SK-N-SH (cell line): ENCODE measurements at regions not wholly inside any gene's neighbourhood (a gene's known extent, or its start where the extent isn't known, plus 50 kb on each side); places are given as distances from the start of the nearest gene placed in this dataset.

Experiments used
- CTCF ChIA-PET: fragments of 300-600, 350-600 bp; formaldehyde crosslinking; extraction: SDS; loops from one replicate; lab custom pipeline; 2021; lab: Yijun Ruan, JAX
- POLR2A ChIA-PET: fragments of 350-600 bp; sonication (Branson Sonifier 250); formaldehyde crosslinking; extraction: SDS; loops from one replicate; lab custom pipeline; 2020; ENCODE audit warnings: antibody characterized with exemption, inconsistent platforms; lab: Yijun Ruan, JAX
- DNase-seq: peaks from one replicate; pipeline ENCODE4 v3.0.0; 2012
- H2AFZ ChIP-seq: fragments of 200-600 bp; sonication (generic); 2 replicates; pipeline ENCODE4 v1.8.1; 2016; ENCODE audit warnings: antibody characterized with exemption, mild to moderate bottlenecking, low read depth
- H3F3A ChIP-seq: fragments of 200-600 bp; sonication (generic); replicated peaks from 2 replicates; pipeline ENCODE3; 2016; ENCODE audit warnings: antibody characterized with exemption, mild to moderate bottlenecking; ENCODE audit not compliant: insufficient read depth
- H3K27ac ChIP-seq, 2 experiments: fragments of 200-500 bp in 1 of 2; fragments of 200-600 bp in 1 of 2; sonication (Bioruptor generic) in 1 of 2; sonication (generic), shearing (Covaris generic) in 1 of 2; 2 replicates each; pipeline versions ENCODE4 v1.5.1 to v1.6.1; 2014 to 2016; ENCODE audit warnings: low read depth in 2 of 2, inconsistent platforms in 1 of 2, low read length in 1 of 2, mild to moderate bottlenecking in 1 of 2, mixed read lengths in 1 of 2
- H3K27me3 ChIP-seq: fragments of 200-600 bp; sonication (generic), shearing (Covaris generic); 2 replicates; pipeline ENCODE4 v1.6.1; 2016; ENCODE audit warnings: mixed run types; ENCODE audit not compliant: insufficient read depth
- H3K36me3 ChIP-seq, 2 experiments: fragments of 200-500 bp in 1 of 2; fragments of 200-600 bp in 1 of 2; sonication (Bioruptor generic) in 1 of 2; sonication (generic) in 1 of 2; replicated peaks in 1 of 2; 2 replicates each; pipeline versions ENCODE3 to v1.5.1; 2014 to 2016; ENCODE audit warnings: low read length in 1 of 2, mild to moderate bottlenecking in 1 of 2; ENCODE audit not compliant: insufficient read depth in 2 of 2, control insufficient read depth in 1 of 2
- H3K4me1 ChIP-seq, 2 experiments: fragments of 200-500 bp in 1 of 2; fragments of 200-600 bp in 1 of 2; sonication (Bioruptor generic) in 1 of 2; sonication (generic), shearing (Covaris generic) in 1 of 2; 2 replicates each; pipeline versions ENCODE4 v1.5.1 to v1.6.1; 2014 to 2016; ENCODE audit warnings: low read depth in 1 of 2, low read length in 1 of 2, mixed run types in 1 of 2; ENCODE audit not compliant: insufficient read depth in 2 of 2, control insufficient read depth in 1 of 2
- H3K4me2 ChIP-seq: fragments of 200-600 bp; sonication (generic), shearing (Covaris generic); 2 replicates; pipeline ENCODE4 v1.6.1; 2017; ENCODE audit warnings: mixed run types
- H3K4me3 ChIP-seq, 2 experiments: fragments of 200-500 bp in 1 of 2; fragments of 200-600 bp in 1 of 2; sonication (Bioruptor generic) in 1 of 2; sonication (generic), shearing (Covaris generic) in 1 of 2; 2 replicates each; pipeline versions ENCODE4 v1.5.1 to v1.8.1; 2014 to 2016; ENCODE audit warnings: low read depth in 2 of 2, inconsistent platforms in 1 of 2, low read length in 1 of 2, mild to moderate bottlenecking in 1 of 2, mixed read lengths in 1 of 2, moderate library complexity in 1 of 2
- H3K79me2 ChIP-seq: fragments of 200-600 bp; sonication (generic); 2 replicates; pipeline ENCODE4 v1.8.1; 2017; ENCODE audit warnings: mild to moderate bottlenecking; ENCODE audit not compliant: insufficient read depth
- H3K9ac ChIP-seq: fragments of 200-600 bp; sonication (generic); 2 replicates; pipeline ENCODE4 v1.6.1; 2017; ENCODE audit warnings: mixed run types
- H3K9me2 ChIP-seq: fragments of 200-600 bp; sonication (generic); 2 replicates; pipeline ENCODE4 v1.6.1; 2017; ENCODE audit warnings: mixed run types
- H3K9me3 ChIP-seq: fragments of 200-600 bp; sonication (generic); 2 replicates; pipeline ENCODE4 v1.6.1; 2017; ENCODE audit warnings: mixed run types, mild to moderate bottlenecking, moderate library complexity
- H4K20me1 ChIP-seq: fragments of 200-600 bp; sonication (generic); 2 replicates; pipeline ENCODE4 v1.6.1; 2017; ENCODE audit warnings: mild to moderate bottlenecking, mixed run types; ENCODE audit not compliant: insufficient read depth
- ELF1 ChIP-seq: IDR thresholded peaks from 2 replicates; pipeline ENCODE4 v1.4.0; 2012
- EP300 ChIP-seq, 2 experiments: IDR thresholded peaks; 2 replicates each; pipeline versions ENCODE4 v1.4.0 to v1.6.1; 2012; ENCODE audit warnings: borderline replicate concordance in 1 of 2, low read depth in 1 of 2, low read length in 1 of 2
- EZH2phosphoT487 ChIP-seq: fragments of 200-600 bp; sonication (generic); IDR thresholded peaks from 2 replicates; pipeline ENCODE4 v1.6.1; 2017; ENCODE audit warnings: low read depth, mixed run types, mild to moderate bottlenecking, antibody characterized with exemption, moderate library complexity, borderline replicate concordance
- FOSL2 ChIP-seq: IDR thresholded peaks from 2 replicates; pipeline ENCODE4 v1.4.0; 2012; ENCODE audit warnings: low read depth, mild to moderate bottlenecking, moderate library complexity, borderline replicate concordance
- FOXJ3 ChIP-seq: sonication (generic); formaldehyde crosslinking; IDR thresholded peaks from 2 replicates; pipeline ENCODE4 v1.5.1; 2020; ENCODE audit warnings: mild to moderate bottlenecking, missing genetic modification reagents
- FOXM1 ChIP-seq: IDR thresholded peaks from 2 replicates; pipeline ENCODE4 v1.4.0; 2012; ENCODE audit warnings: low read depth, mild to moderate bottlenecking
- GABPA ChIP-seq: IDR thresholded peaks from 2 replicates; pipeline ENCODE4 v1.4.0; 2012; ENCODE audit warnings: low read depth, mild to moderate bottlenecking
- MAX ChIP-seq: IDR thresholded peaks from 2 replicates; pipeline ENCODE4 v1.4.0; 2012; ENCODE audit warnings: low read depth
- MEF2A ChIP-seq: IDR thresholded peaks from 2 replicates; pipeline ENCODE4 v1.4.0; 2012; ENCODE audit warnings: low read depth, borderline replicate concordance
- MXI1 ChIP-seq: IDR thresholded peaks from 2 replicates; pipeline ENCODE4 v1.6.1; 2012; ENCODE audit warnings: mild to moderate bottlenecking, low read depth, low read length, improper control_type of control experiment
- NFIC ChIP-seq: IDR thresholded peaks from 2 replicates; pipeline ENCODE4 v1.4.0; 2012; ENCODE audit warnings: borderline replicate concordance
- NRF1 ChIP-seq: IDR thresholded peaks from 2 replicates; pipeline ENCODE4 v1.6.1; 2012; ENCODE audit warnings: low read depth, mild to moderate bottlenecking, low read length
- POLR2AphosphoS5 ChIP-seq: IDR thresholded peaks from 2 replicates; pipeline ENCODE4 v1.6.1; 2012; ENCODE audit warnings: low read depth, low read length
- TEAD4 ChIP-seq: IDR thresholded peaks from 2 replicates; pipeline ENCODE4 v1.4.0; 2012; ENCODE audit warnings: mild to moderate bottlenecking, borderline replicate concordance; ENCODE audit not compliant: insufficient read depth
- ZBTB33 ChIP-seq: IDR thresholded peaks from 2 replicates; pipeline ENCODE4 v1.4.0; 2012; ENCODE audit warnings: low read depth, borderline replicate concordance
- WGBS: methylation state at CpG from one replicate; pipeline ENCODE4 v1.1.6; 2017; ENCODE audit warnings: low lambda C conversion rate; 5-methylcytosine and 5-hydroxymethylcytosine counted together
- TF ChIP-seq, protein P1 (sequence below): fragments of 200-600 bp; sonication (generic); IDR thresholded peaks from 2 replicates; pipeline ENCODE4 v1.6.1; 2017; ENCODE audit warnings: antibody characterized with exemption, mild to moderate bottlenecking, moderate library complexity
- TF ChIP-seq, protein P2 (sequence below): IDR thresholded peaks from 2 replicates; pipeline ENCODE4 v1.4.0; 2012; ENCODE audit warnings: low read depth, borderline replicate concordance
- TF ChIP-seq, protein P3 (sequence below): IDR thresholded peaks from 2 replicates; pipeline ENCODE4 v1.6.1; 2012; ENCODE audit warnings: mild to moderate bottlenecking, low read depth, low read length, moderate library complexity

DNA sequence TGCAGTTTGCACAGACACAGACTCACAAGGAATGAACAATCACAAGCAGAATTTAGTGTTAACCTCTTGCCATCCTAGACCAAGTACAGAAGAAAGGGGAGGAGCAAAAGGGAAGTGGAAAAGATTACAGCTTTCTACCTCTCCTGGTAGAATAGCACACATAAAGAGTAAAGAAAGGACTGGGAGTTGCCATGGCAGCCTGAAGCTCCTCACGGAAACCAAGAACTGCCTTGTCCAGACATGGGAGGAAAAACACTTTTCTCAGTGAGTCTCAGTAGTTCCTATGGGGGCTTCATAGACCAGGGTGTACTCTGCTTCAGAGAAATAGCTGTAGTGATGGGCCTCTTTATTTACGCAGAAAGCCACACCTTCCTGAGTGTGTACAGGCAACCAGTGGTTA lies 114.7 kb upstream of the GAP43 start:
- H3K27me3 ChIP-seq = no peaks in the 10 kb centered on the region
- H3K4me2 ChIP-seq = no peak overlapping the region
- no peak overlapping the region for H3K9ac ChIP-seq
- H3K27ac ChIP-seq = no peak overlapping the region
- 83% methylated on average over 2 of the region's 2 CpGs for WGBS
- no peaks in the 10 kb centered on the region for H4K20me1 ChIP-seq
- H3K9me3 ChIP-seq = no peaks in the 10 kb centered on the region
- H3K4me3 ChIP-seq = no peak overlapping the region
- H3K9me2 ChIP-seq = no peaks in the 10 kb centered on the region
- H2AFZ ChIP-seq = no peak overlapping the region
- H3K79me2 ChIP-seq = no peaks in the 10 kb centered on the region
- H3K4me1 ChIP-seq = peaks cover 0 to 10% of the 10 kb centered on the region in 2 experiments; a peak in 2 of 4 replicates
- H3F3A ChIP-seq = no peaks in the 10 kb centered on the region
- CTCF ChIA-PET = interaction anchor here (0.9 kb wide), 1 partner anchor 291 kb away, joined by 3 read pairs; no protein-coding TSS in a partner anchor
- TF ChIP-seq, protein P1, sequence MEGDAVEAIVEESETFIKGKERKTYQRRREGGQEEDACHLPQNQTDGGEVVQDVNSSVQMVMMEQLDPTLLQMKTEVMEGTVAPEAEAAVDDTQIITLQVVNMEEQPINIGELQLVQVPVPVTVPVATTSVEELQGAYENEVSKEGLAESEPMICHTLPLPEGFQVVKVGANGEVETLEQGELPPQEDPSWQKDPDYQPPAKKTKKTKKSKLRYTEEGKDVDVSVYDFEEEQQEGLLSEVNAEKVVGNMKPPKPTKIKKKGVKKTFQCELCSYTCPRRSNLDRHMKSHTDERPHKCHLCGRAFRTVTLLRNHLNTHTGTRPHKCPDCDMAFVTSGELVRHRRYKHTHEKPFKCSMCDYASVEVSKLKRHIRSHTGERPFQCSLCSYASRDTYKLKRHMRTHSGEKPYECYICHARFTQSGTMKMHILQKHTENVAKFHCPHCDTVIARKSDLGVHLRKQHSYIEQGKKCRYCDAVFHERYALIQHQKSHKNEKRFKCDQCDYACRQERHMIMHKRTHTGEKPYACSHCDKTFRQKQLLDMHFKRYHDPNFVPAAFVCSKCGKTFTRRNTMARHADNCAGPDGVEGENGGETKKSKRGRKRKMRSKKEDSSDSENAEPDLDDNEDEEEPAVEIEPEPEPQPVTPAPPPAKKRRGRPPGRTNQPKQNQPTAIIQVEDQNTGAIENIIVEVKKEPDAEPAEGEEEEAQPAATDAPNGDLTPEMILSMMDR = no peak
- TF ChIP-seq ELF1 (no peak), ZBTB33 (no peak), EZH2phosphoT487 (no peak), FOSL2 (no peak), FOXM1 (no peak), GABPA (no peak), TEAD4 (no peak), NRF1 (no peak), POLR2AphosphoS5 (no peak)
- TF ChIP-seq, protein P2, sequence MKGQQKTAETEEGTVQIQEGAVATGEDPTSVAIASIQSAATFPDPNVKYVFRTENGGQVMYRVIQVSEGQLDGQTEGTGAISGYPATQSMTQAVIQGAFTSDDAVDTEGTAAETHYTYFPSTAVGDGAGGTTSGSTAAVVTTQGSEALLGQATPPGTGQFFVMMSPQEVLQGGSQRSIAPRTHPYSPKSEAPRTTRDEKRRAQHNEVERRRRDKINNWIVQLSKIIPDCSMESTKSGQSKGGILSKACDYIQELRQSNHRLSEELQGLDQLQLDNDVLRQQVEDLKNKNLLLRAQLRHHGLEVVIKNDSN = no peak
- no peaks in the 10 kb centered on the region for H3K36me3 ChIP-seq
- DNase-seq = no peak
- POLR2A ChIA-PET = no interaction called here

DNA sequence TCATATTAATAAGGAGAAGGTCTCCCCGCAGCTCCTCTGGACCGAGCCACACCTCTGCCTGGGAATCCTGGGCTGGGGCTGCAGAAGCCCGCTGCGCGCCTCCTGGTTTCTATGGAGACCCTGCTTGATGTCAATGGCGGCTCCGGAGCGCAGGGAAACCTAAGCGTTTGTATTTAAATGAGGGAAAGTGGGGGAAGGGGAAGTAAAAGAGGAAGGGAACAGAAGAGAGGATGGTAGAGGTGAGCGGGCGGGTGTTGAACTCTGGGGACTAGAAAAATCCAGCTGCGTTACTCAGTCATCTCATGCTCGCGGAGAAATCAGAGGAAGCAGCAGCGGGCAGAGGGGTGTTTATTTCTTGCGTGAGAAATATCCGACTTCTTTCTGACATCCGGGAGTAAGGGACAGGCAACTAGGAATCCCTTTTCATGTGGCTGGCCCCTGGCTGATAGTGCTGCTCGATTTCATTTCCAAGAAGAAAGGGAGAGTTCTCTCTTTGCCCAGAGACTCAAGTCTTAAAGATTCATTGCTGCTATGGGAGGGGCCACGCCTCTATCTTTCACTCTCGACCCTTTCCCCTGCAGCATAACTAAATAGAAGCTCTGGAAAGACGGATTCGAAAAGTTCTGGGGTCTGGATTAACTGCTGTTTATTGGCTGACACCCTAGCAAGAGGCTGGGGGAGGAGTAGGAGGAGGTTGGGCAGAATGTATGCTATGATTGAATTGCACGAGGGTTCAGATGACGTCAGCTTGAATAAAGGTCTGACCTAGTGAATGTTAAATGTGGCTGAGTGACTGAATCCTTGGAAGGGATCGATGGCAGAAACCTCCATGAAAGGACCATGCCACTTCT lies 110.5 kb upstream of the GAP43 start:
- WGBS = 5% methylated on average over 26 of the region's 26 CpGs
- TF ChIP-seq MXI1 (peak; percentile 43), EZH2phosphoT487 (no peak), EP300 (IDR thresholded peaks at IDR 0.05; ENCODE audit: borderline replicate concordance in 1 of 2, low read depth in 1 of 2, low read length in 1 of 2) (no peak; a peak in 1 of 4 replicates), FOXJ3 (CRISPR knock-in tag) (no peak), NFIC (no peak), MAX (0 out of 2 replicates have a peak, but pooled peaks have one; percentile 11), POLR2AphosphoS5 (no peak), MEF2A (no peak)
- TF ChIP-seq, protein P3, sequence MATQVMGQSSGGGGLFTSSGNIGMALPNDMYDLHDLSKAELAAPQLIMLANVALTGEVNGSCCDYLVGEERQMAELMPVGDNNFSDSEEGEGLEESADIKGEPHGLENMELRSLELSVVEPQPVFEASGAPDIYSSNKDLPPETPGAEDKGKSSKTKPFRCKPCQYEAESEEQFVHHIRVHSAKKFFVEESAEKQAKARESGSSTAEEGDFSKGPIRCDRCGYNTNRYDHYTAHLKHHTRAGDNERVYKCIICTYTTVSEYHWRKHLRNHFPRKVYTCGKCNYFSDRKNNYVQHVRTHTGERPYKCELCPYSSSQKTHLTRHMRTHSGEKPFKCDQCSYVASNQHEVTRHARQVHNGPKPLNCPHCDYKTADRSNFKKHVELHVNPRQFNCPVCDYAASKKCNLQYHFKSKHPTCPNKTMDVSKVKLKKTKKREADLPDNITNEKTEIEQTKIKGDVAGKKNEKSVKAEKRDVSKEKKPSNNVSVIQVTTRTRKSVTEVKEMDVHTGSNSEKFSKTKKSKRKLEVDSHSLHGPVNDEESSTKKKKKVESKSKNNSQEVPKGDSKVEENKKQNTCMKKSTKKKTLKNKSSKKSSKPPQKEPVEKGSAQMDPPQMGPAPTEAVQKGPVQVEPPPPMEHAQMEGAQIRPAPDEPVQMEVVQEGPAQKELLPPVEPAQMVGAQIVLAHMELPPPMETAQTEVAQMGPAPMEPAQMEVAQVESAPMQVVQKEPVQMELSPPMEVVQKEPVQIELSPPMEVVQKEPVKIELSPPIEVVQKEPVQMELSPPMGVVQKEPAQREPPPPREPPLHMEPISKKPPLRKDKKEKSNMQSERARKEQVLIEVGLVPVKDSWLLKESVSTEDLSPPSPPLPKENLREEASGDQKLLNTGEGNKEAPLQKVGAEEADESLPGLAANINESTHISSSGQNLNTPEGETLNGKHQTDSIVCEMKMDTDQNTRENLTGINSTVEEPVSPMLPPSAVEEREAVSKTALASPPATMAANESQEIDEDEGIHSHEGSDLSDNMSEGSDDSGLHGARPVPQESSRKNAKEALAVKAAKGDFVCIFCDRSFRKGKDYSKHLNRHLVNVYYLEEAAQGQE = no peak

More for the DNA sequence above, 110.5 kb upstream of the GAP43 start:
- no peaks in the 10 kb centered on the region for H4K20me1 ChIP-seq
- peak overlapping the region; percentile 57 for H3K4me3 ChIP-seq
- peak overlapping the region; percentile 60 for H3K9ac ChIP-seq
- H3K36me3 ChIP-seq = no peaks in the 10 kb centered on the region
- H3K9me2 ChIP-seq = no peaks in the 10 kb centered on the region
- H3K9me3 ChIP-seq = no peaks in the 10 kb centered on the region
- ChIA-PET CTCF (interaction anchor here (0.9 to 2.4 kb wide), 4 partner anchors 111 to 271 kb away, joined by 3 to 11 read pairs (median 6); partner anchors contain the start of gene GAP43), POLR2A (no interaction called here)
- H3K79me2 ChIP-seq = no peaks in the 10 kb centered on the region
- DNase-seq = peak; percentile 62
- H3K4me2 ChIP-seq = peak overlapping the region; percentile 72
- peaks cover 3 to 17% of the 10 kb centered on the region in 2 experiments; a peak in 3 of 4 replicates for H3K4me1 ChIP-seq
- peak overlapping the region; percentile 62 to 89 for H3K27ac ChIP-seq
- H3K27me3 ChIP-seq = no peaks in the 10 kb centered on the region
- H3F3A ChIP-seq = no peaks in the 10 kb centered on the region
- H2AFZ ChIP-seq = peak overlapping the region; percentile 90
